Lower leg skin (tissue), 4 donors: ENCODE measurements at regions not wholly inside any gene's neighbourhood (a gene's known extent, or its start where the extent isn't known, plus 50 kb on each side); places are given as distances from the start of the nearest gene placed in this dataset.

ENCODE experiments used
- DNase-seq, 2 donors: peaks; one replicate each; pipeline ENCODE4 v3.0.0-alpha.2; 2019; ENCODE audit warnings: low spot score in 2 of 2
- H3K4me3 ChIP-seq: fragments of 200-600 bp; sonication (generic); 2 replicates; pipeline ENCODE4 v1.5.1; 2017; ENCODE audit warnings: mild to moderate bottlenecking, low read depth; ENCODE audit not compliant: poor library complexity, severe bottlenecking
- POLR2A ChIP-seq, 2 donors: fragments of 450-650 bp; IDR thresholded peaks; one replicate each; pipeline ENCODE4 v1.6.1; 2016 to 2017; ENCODE audit warnings: antibody characterized with exemption in 2 of 2, mild to moderate bottlenecking in 1 of 2, moderate library complexity in 1 of 2
- WGBS, 2 donors: methylation state at CpG; one replicate each; pipeline ENCODE4 v1.1.5; 2018; 5-methylcytosine and 5-hydroxymethylcytosine counted together
- intact Hi-C: fragments of 100-400 bp; cut with DNase I; formaldehyde crosslinking; loops from one replicate; pipeline ENCODE4 v1.15.0; 2023; ENCODE audit warnings: low total_unique reads
- TF ChIP-seq, protein P1 (sequence below), 3 donors: fragments of 450-650 bp; IDR thresholded peaks; one replicate each; pipeline ENCODE4 v1.5.1; 2016; ENCODE audit warnings: antibody characterized with exemption in 3 of 3, mild to moderate bottlenecking in 3 of 3, moderate library complexity in 2 of 3

DNA sequence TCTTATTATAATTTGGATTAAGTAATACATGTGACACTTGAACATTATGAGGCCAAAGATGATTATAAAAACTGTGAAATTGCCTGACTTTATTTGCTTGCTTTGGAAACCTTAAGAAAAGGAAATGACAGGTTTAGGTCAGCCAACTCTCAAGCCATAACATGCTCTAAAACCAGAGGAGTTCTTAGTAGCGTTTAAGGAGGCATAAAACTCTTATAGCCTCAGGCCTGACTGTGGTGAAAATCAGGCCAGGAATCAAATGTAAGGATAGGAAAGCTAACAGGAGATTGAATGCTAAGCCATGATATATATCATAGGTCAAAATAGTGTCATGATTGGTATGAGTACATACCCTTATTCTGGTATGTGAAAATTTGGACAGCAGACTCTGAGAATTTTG lies 1142.4 kb upstream of the MIR17HG start:
- DNase-seq = no peak
- intact Hi-C loops = no loop called here
- TF ChIP-seq, protein P1, sequence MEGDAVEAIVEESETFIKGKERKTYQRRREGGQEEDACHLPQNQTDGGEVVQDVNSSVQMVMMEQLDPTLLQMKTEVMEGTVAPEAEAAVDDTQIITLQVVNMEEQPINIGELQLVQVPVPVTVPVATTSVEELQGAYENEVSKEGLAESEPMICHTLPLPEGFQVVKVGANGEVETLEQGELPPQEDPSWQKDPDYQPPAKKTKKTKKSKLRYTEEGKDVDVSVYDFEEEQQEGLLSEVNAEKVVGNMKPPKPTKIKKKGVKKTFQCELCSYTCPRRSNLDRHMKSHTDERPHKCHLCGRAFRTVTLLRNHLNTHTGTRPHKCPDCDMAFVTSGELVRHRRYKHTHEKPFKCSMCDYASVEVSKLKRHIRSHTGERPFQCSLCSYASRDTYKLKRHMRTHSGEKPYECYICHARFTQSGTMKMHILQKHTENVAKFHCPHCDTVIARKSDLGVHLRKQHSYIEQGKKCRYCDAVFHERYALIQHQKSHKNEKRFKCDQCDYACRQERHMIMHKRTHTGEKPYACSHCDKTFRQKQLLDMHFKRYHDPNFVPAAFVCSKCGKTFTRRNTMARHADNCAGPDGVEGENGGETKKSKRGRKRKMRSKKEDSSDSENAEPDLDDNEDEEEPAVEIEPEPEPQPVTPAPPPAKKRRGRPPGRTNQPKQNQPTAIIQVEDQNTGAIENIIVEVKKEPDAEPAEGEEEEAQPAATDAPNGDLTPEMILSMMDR (IDR thresholded peaks at IDR 0.05) = no peak
- TF ChIP-seq POLR2A (IDR thresholded peaks at IDR 0.05) = no peak
- WGBS, 2 donors = 35% methylated on average over 1 of the region's 1 CpG
- H3K4me3 ChIP-seq = no peak overlapping the region

DNA sequence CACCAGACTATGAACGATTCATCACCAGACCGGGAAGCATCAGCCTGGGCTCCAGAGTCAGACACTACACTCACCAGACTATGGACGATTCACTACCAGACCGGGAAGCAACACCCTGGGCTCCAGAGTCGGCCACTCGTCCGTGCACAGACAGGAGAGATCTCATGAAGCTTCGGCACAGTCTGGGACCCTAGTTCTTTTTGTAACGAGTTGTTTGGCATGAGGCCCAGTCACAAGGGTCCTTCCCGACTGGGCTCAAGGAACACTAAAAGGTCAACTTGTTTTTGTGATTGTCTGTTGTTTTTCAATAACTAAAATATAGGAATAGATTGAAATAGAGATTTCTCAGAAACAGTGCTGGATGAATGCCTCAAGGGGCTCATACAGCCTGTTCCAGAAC lies 1141.6 kb upstream of the MIR17HG start:
- no peak for DNase-seq
- intact Hi-C loops = no loop called here
- no peak overlapping the region for H3K4me3 ChIP-seq
- no peak for TF ChIP-seq POLR2A (IDR thresholded peaks at IDR 0.05)
- TF ChIP-seq, protein P1 (IDR thresholded peaks at IDR 0.05) = no peak
- WGBS, 2 donors = 85 to 93% methylated on average over 10 of the region's 10 CpGs

DNA sequence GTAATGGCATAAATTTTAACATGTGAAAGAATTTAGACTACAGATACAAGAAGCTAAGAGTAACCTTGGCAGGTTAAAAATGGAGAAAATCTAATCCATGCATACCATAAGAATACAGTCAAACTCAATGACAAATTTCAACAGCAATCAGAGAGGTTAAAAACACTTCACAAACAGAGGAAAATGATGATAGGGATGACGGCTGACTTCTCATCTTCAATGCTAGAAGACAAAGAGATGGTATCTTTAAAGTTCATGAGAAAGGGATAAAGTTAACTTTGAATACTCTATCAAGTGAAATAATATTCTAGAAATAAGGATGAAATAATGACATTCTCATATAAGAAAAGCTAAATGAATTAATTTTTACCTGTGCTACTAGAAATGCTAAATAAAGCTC lies 1130.2 kb upstream of the MIR17HG start:
- WGBS, 2 donors = 89 to 93% methylated on average over 1 of the region's 1 CpG
- intact Hi-C loops = no loop called here
- DNase-seq = no peak
- H3K4me3 ChIP-seq = no peak overlapping the region
- no peak for TF ChIP-seq POLR2A (IDR thresholded peaks at IDR 0.05)
- TF ChIP-seq, protein P1 (IDR thresholded peaks at IDR 0.05) = no peak

DNA sequence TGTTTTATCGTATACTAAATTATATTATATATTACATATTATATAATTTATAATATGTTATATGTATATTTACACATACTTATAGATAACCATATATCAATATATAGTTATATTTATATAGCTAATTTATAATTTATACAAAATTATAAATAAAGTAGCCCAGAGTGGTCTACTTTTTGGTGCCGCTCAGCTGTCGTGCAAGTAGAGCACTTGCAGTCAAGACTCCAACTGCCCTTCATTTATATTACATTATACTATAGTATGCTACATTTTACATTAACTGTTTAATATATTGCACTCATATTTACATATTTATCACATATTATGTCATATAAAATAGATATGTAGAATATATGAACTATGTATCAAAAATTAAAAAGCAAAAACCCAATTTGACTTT lies 1124.7 kb upstream of the MIR17HG start:
- 70 to 97% methylated on average over 3 of the region's 3 CpGs for WGBS, 2 donors
- no peak for DNase-seq
- no peak overlapping the region for H3K4me3 ChIP-seq
- TF ChIP-seq, protein P1 (IDR thresholded peaks at IDR 0.05) = no peak
- no peak for TF ChIP-seq POLR2A (IDR thresholded peaks at IDR 0.05)
- intact Hi-C loops = no loop called here

DNA sequence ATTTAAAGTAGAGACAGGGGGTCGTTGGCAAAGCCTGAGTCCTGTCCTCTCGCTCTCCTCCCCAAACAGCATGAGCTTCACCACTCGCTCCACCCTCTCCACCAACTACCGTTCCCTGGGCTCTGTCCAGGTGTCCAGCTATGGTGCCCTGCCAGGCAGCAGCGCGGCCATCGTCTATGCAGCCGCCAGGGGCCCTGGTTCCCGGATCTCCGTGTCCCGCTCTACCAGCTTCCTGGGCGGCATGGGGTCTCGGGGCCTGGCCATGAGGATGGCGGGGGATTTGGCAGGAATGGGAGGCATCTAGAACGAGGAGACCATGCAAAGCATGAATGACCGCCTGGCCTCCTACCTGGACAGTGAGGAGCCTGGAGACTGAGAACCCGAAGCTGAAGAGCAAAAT lies 1117.2 kb upstream of the MIR17HG start:
- H3K4me3 ChIP-seq = no peak overlapping the region
- TF ChIP-seq POLR2A (IDR thresholded peaks at IDR 0.05) = no peak
- TF ChIP-seq, protein P1 (IDR thresholded peaks at IDR 0.05) = no peak
- WGBS, 2 donors = 92 to 94% methylated on average over 17 of the region's 17 CpGs
- DNase-seq = no peak
- intact Hi-C loops = no loop called here

DNA sequence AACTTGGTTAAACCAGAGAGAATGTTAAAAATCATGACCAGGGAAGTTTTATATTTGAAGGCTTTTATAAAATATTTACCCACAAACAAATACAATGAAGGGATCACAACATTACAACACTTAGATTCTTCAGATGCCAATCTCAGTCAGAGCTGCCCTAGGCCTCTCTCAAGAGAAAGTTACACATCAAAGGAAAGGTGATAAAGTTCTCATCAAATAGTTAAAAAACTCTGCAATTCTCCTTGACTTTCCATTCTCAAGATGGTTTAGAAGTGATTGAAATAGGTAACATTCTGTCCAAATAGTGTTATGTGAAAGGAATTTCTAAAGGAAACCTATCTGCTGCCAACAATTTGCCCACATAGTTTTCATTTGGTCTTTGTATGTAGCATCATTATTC lies 1115.2 kb upstream of the MIR17HG start:
- intact Hi-C loops = no loop called here

More for the DNA sequence above, 1115.2 kb upstream of the MIR17HG start:
- TF ChIP-seq, protein P1 (IDR thresholded peaks at IDR 0.05) = no peak
- no peak for TF ChIP-seq POLR2A (IDR thresholded peaks at IDR 0.05)
- DNase-seq = no peak
- no peak overlapping the region for H3K4me3 ChIP-seq
